ENCODE measurements at regions not wholly inside any gene's neighbourhood (a gene's known extent, or its start where the extent isn't known, plus 50 kb on each side); places are given as distances from the start of the nearest gene placed in this dataset.
"Not testable (repeated sequence)": the region's sequence is repeated elsewhere in the genome, so short reads cannot be mapped to it uniquely, and the experiment has no call there.

DNA sequence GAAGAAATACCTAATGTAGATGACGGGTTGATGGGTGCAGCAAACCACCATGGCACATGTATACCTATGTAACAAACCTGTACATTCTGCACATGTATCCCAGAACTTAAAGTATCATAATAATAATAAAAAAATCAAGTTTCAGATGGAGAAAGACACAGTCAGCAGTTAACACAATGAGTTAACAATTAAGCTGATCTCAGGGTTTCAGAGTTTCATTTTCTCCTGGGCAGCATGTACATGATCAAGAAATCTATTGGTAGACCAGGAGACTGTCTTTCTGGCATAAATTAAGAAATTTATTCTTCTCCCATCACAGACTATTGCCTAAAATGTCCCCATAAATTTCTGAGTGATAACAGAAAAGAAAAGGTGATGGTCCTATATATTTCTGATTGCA lies 155.3 kb downstream of the RAD51AP2 start:
- no peak for DNase-seq

GRCh38 chr2:17355608-17356329 lies 162.5 kb downstream of the RAD51AP2 start:
- DNase-seq, result no peak

- DNase-seq, result no peak
These were observed 165.0 kb downstream of the RAD51AP2 start for GRCh38 chr2:17353263-17353662.

DNA sequence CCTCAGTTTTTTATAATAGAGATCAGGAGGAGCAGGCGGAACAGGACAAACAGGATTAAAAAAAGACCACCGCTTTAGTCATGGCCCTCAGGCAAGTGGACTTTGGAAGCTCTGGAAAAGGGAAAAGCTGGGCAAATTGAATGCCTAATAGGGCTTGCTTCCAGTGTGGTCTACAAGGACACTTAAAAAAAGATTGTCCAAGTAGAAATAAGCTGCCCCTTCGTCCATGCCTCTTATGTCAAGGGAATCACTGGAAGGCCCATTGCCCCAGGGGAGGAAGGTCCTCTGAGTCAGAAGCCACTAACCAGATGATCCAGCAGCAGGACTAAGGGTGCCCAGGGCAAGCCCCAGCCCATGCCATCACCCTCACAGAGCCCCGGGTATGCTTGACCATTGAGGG lies 175.5 kb downstream of the RAD51AP2 start:
- DNase-seq, result not testable (repeated sequence)

DNA sequence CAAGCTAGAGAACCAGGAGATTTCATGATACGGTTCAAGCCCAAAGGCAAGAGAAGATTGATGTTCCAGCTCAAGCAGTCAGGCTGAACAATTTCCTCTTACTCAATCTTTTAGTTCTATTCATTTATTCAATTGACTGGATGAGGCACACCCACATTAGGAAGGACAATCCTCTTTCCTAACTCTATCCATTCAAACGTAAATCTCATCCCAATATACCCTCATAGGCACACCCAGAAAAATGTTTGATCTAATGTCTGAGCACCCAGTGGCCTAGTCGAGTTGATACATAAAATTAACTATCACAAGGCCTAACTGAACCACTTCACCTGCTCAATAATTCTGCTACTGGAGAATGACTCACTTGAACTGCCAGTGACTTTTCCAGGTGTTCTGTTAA lies 180.7 kb downstream of the RAD51AP2 start:
- DNase-seq, result no peak

- DNase-seq, result no peak
These were observed 181.8 kb downstream of the RAD51AP2 start for GRCh38 chr2:17336458-17336857.

DNA sequence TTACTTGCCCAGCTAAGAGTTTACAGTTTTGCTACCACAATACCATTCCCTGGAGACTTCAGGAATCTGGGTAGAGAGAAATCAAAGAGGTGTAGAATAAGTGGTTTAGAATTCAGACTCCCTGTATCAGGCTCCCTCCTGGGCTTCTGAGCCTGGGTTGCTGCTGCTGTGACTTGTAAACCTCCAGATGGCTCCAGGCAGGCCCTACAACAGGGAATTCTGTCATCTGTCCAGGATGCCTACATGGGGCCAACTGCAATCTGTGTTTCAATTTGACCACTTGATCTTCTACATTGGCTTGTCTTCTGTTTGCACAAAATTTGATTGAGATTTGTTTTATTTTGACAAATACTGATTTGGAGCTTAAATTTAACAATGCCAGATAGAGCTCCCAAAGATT lies 183.9 kb downstream of the RAD51AP2 start:
- DNase-seq, result no peak

- DNase-seq, result no peak
These were observed 186.6 kb downstream of the RAD51AP2 start for GRCh38 chr2:17331636-17332035.

DNA sequence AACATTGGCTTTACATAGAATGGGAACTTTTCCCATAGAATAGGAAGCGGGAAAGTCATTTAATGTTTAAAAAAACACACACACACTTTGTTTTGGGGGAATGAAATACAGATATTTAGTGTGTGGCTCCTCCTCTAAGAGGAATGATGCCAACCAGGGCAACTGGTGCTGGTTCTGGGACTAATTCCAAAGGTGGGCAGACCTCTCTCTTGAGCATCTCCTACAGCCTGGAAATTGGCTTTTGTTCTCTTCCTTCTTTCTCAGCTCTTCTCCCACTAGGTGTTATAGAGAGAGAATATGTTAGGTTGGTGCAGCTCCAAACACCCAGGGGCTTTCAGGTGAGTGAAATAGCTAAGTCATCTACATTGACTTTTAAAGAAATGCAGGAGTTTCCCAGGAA lies 190.1 kb downstream of the RAD51AP2 start:
- DNase-seq, result no peak

- no peak for DNase-seq
These were observed 190.6 kb downstream of the RAD51AP2 start for GRCh38 chr2:17327649-17328048.

GRCh38 chr2:17326717-17327116 lies 191.5 kb downstream of the RAD51AP2 start:
- DNase-seq, result no peak

DNA sequence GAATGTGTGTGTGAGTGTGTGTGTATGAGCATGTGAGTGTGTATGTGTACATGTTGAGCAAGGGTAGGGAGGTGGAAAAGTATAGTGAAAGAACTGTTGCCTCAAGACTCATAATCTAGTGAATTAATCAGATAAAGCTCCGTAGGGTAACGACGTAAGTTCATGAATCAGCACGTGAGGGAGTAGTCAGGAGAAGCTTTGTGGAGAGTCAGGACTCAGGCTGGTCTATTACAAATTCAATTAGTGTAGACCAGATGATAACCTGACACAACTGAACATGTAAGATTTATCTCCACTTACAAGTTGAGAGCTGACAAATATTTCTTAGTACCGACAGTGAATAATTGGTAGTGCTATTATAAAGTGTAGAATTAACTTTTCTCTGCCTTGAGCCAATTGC lies 194.5 kb downstream of the RAD51AP2 start:
- DNase-seq, result no peak

DNA sequence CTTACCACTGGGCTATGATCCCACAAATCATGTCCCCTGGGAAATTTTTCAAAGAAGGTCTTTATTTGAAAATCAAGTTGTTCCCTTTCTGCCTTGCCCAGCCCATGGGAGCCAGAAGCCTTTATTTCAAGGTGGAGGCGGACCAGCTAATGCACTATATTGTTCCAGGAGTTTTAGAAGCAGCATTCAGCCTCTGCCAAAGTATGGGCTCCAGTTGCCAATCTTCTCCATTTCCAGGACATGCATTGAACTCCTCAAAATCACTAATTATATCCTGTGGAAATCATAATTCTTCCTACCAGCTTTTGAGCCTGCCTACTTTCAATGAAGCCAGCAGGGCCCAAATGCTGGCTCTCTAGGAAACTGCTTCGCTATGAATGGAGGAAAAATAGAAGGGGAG lies 195.8 kb downstream of the RAD51AP2 start:
- DNase-seq, result no peak

- DNase-seq, result no peak
These were observed 199.2 kb downstream of the RAD51AP2 start for GRCh38 chr2:17319090-17319489.

DNA sequence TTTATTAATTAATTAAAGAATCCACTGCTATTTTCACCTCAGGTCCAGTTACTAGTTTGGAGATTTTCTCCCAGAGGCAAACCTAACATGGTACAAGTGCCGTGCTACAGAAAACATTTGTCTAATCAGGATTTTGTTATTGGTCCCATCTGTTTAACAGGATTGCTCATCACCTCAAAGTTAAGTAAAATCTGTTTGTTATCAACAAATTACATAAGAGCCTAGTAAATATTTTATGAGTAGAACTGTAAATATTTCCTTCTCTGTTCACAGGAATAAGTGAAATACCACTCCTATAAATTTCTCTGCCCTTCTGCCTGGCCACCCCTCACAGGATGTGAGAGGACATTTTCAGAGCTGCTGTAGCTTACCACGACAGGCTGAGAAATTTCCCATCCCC lies 200.2 kb downstream of the RAD51AP2 start:
- DNase-seq, result no peak

GRCh38 chr2:17317439-17317976 lies 200.7 kb downstream of the RAD51AP2 start:
- no peak for DNase-seq

GRCh38 chr2:17313261-17313660 lies 205.0 kb downstream of the RAD51AP2 start:
- DNase-seq, result no peak

DNA sequence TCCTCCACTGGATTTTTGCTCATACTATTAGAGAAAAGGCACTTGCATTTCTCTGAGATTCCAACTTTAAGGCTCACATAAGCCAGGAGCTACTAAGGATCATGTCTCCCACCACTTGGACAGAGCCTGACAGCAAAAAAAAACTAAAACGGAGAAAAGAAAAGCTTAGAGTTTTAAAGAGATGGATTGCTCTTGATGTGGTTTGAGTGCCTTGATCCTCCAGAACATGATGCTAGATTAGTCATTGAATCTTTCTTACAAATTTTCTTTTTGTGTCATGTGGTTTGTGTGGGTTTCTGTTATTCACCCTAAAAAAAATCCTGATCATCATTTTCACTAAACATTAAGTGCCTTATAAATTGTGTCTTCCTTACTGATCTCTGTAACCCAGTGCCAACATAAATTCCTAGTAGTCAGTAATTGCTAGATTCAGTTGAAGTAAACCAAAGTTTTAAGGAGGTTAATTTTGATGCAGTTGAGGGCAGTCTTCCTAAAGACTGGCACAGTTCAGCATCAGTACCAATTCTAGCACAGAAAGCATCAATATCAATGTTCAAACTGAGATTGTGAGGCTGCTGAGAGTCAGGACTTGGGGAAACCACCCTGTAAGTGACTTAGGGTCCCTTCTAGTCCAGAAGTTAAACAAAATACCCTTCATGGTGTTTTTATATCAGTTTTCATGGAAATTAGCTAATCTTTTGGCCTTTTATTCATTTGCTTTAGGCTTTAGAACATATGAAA lies 206.3 kb downstream of the RAD51AP2 start:
- DNase-seq, result no peak

DNA sequence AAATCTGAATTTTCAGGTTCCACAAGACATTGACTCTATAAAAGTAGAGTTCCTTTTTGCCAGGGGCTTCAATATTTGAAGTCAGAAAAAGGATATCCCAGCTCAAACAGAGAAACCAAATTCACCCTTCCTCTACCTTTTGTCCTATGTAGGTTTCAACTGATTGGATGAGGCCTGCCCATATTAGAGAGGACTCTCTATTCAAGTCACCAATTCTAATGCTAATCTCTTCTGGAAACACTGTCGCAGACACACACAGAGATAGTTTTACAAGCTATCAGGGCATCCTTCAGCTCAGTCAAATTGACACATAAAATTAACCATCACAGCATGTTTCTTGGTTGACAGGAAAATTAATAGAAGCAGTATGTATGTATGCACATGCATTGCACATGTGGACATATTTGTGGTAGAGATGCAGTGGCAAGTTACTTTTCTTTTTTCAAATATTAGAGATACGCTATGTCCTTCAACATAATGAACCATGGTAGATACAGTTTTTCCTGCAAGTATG lies 207.1 kb downstream of the RAD51AP2 start:
- no peak for DNase-seq

DNA sequence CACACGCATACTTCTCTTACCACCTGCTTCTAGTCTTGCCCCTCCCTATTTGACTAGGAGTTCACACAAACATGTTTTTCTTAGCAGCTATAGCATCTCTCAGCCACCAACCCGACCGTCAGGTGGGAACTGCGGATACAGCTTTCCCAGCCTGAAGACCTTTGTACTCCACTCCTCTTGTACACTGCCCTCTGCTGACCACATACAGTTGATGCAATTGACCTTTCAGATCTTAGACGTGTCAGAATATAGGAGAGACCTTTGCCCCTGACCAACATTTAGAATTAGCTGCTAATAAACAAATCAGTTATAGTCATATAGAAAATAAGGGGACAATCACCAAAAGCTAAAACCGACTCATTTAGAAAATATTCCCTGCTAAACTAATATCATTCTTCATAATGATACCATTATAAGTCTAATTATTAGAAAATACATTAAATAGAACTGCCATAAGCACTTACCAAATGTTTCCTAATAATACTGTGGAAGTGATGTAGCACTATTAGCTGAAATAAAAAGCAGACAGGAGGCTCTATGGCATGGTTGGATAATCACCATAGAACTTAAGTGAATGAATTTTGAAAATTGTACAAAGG lies 208.4 kb downstream of the RAD51AP2 start:
- DNase-seq, result peak in 1 of 5 donors; percentile 4

- no peak for DNase-seq
These were observed 209.1 kb downstream of the RAD51AP2 start for GRCh38 chr2:17309181-17309580.

DNA sequence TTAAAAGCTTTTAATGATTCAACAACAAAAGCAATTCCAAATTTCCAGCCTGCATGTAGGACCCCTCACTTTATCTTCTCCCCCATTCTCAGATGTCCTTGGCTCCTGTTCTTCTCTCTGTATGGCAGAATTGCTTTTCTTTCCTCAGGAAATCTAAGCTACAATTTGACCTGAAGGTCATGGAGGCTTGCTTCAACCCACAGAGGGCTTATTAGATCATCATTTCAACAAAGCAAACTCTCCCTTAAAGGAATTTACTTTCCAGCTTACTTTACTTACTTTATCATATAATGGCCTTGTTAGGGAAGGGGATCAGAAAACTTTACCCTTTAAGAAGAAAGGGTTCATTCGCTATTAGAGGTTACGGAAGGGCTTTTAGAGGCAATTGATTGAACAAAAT lies 211.5 kb downstream of the RAD51AP2 start:
- no peak for DNase-seq

DNA sequence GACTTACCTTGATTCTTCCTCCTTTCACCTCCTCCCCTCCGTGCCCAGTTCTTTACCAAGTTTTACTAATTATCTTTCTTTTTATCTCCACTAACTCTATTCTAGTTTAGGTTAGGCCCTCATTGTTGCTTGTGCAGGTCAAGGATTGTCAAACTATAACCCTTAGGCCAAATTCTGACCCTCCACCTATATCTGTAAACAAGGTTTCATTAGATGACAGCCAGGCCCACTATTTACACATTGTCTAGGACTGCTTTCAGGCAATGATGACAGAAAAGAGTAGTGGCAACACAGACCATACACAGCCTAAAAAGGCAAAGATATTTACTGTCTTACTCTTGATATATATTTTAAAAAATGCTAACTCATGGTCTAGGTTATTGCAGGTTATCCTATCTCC lies 212.0 kb downstream of the RAD51AP2 start:
- no peak for DNase-seq

DNA sequence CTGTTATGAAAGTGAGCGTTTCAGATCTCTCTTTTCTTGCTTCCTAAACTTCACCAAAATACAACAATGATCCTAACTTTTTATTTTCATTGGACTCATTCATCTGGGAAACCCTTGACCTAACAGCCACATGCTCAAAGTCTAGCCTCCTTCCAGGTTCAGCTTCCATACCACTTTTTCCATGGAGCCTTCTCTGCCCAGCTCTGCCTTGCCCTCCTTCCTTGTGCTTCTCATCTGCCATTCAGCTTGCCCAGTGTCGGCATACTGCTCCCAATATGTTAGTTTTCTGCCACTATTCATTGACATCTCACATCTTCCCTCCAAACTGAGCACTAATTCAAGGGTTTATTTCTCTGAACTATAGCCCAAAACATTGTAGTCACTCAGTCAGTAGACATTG lies 214.7 kb downstream of the RAD51AP2 start:
- DNase-seq, result no peak

Measured in T-helper 1 cell (primary cell).